ENCODE measurements at regions not wholly inside any gene's neighbourhood (a gene's known extent, or its start where the extent isn't known, plus 50 kb on each side); places are given as distances from the start of the nearest gene placed in this dataset.
"Not testable (repeated sequence)": the region's sequence is repeated elsewhere in the genome, so short reads cannot be mapped to it uniquely, and the experiment has no call there.

DNA sequence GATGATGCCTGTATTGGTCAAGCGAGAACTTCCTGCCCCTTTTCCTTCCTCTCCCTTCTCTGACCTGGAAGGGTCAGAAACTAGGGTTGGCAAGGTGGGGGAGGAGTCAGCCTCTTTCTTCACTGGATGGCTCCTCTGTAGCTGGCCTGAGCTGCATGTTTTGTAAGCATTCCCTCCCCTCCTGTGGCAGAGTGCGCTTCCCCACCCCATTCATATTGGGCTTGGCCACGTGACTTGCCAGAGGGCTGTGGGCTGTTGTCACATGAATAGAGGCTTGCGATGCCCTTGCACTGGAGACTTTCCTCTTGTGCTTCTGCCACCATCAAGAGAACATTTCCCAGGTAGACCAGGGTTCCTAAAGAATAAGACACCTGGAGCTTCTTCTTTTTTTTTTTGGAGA, 111.3 kb upstream of the PODXL start:
- H3K27me3 Mint-ChIP-seq = peaks cover 23% of the 10 kb centered on the region
- H3K9me3 ChIP-seq (ENCODE audit: control insufficient read depth in 1 of 2, insufficient read depth in 1 of 2, low read length in 2 of 2) = no peaks in the 10 kb centered on the region
- H3K36me3 Mint-ChIP-seq (ENCODE audit: low read depth) = no peaks in the 10 kb centered on the region
- H3K27me3 ChIP-seq (ENCODE audit: control insufficient read depth in 1 of 2, insufficient read depth in 2 of 2, low read length in 2 of 2) = peaks cover 0 to 4% of the 10 kb centered on the region in 2 experiments
- H3K4me1 Mint-ChIP-seq (ENCODE audit: low read depth) = no peaks in the 10 kb centered on the region
- no peaks in the 10 kb centered on the region for H3K9me3 Mint-ChIP-seq
- intact Hi-C loops (cut with DNase I, micrococcal nuclease) = no loop called here
- H3K36me3 ChIP-seq (ENCODE audit: insufficient read depth, low read length) = no peaks in the 10 kb centered on the region
- H3K27ac Mint-ChIP-seq = no peak overlapping the region
- ChIA-PET POLR2A (no interaction called here), CTCF (interaction anchor here (2.4 kb wide), 1 partner anchor 13 kb away, joined by 8 read pairs; no protein-coding TSS in a partner anchor)
- DNase-seq (no peak), ATAC-seq (ENCODE audit: poor library complexity) (no peak)
- no peaks in the 10 kb centered on the region for H3K4me1 ChIP-seq (ENCODE audit: insufficient read depth, low read length)
- TF ChIP-seq, protein P1, sequence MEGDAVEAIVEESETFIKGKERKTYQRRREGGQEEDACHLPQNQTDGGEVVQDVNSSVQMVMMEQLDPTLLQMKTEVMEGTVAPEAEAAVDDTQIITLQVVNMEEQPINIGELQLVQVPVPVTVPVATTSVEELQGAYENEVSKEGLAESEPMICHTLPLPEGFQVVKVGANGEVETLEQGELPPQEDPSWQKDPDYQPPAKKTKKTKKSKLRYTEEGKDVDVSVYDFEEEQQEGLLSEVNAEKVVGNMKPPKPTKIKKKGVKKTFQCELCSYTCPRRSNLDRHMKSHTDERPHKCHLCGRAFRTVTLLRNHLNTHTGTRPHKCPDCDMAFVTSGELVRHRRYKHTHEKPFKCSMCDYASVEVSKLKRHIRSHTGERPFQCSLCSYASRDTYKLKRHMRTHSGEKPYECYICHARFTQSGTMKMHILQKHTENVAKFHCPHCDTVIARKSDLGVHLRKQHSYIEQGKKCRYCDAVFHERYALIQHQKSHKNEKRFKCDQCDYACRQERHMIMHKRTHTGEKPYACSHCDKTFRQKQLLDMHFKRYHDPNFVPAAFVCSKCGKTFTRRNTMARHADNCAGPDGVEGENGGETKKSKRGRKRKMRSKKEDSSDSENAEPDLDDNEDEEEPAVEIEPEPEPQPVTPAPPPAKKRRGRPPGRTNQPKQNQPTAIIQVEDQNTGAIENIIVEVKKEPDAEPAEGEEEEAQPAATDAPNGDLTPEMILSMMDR (IDR thresholded peaks at IDR 0.05) = no peak
- H3K27ac ChIP-seq (ENCODE audit: low read depth in 1 of 2, low read length in 2 of 2) = no peak overlapping the region
- no peak overlapping the region for H3K4me3 Mint-ChIP-seq
- H3K4me3 ChIP-seq (ENCODE audit: low read length) = no peak overlapping the region

DNA sequence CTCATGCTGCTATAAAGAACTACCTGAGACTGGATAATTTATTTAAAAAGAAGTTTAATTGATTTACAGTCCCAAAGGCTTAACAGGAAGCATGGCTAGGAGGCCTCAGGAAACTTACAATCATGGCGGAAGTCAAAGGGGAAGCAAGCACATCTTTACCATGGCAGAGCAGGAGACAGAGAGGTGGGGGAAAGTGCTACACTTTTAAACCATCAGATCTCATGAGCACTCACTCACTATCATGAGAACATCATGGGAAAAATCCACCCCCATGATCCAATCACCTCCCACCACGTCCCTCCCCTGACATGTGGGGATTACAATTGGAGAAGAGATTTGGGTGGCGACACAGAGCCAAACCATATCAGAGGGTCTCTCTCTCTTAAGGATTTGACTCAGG, 108.6 kb upstream of the PODXL start:
- Mint-ChIP-seq H3K27me3 (peaks cover 11% of the 10 kb centered on the region), H3K36me3 (ENCODE audit: low read depth) (no peaks in the 10 kb centered on the region), H3K4me3 (no peak overlapping the region), H3K9me3 (no peaks in the 10 kb centered on the region), H3K4me1 (ENCODE audit: low read depth) (no peaks in the 10 kb centered on the region), H3K27ac (no peak overlapping the region)
- no peaks in the 10 kb centered on the region for H3K9me3 ChIP-seq (ENCODE audit: control insufficient read depth in 1 of 2, insufficient read depth in 1 of 2, low read length in 2 of 2)
- H3K27me3 ChIP-seq (ENCODE audit: control insufficient read depth in 1 of 2, insufficient read depth in 2 of 2, low read length in 2 of 2) = peaks cover 0 to 4% of the 10 kb centered on the region in 2 experiments
- intact Hi-C loops (cut with DNase I, micrococcal nuclease) = no loop called here
- H3K27ac ChIP-seq (ENCODE audit: low read depth in 1 of 2, low read length in 2 of 2) = no peak overlapping the region
- POLR2A ChIA-PET = no interaction called here
- TF ChIP-seq, protein P1 (IDR thresholded peaks at IDR 0.05) = no peak
- ATAC-seq (ENCODE audit: poor library complexity) (no peak), DNase-seq (no peak)
- CTCF ChIA-PET = no interaction called here
- no peaks in the 10 kb centered on the region for H3K4me1 ChIP-seq (ENCODE audit: insufficient read depth, low read length)
- no peaks in the 10 kb centered on the region for H3K36me3 ChIP-seq (ENCODE audit: insufficient read depth, low read length)
- no peak overlapping the region for H3K4me3 ChIP-seq (ENCODE audit: low read length)

DNA sequence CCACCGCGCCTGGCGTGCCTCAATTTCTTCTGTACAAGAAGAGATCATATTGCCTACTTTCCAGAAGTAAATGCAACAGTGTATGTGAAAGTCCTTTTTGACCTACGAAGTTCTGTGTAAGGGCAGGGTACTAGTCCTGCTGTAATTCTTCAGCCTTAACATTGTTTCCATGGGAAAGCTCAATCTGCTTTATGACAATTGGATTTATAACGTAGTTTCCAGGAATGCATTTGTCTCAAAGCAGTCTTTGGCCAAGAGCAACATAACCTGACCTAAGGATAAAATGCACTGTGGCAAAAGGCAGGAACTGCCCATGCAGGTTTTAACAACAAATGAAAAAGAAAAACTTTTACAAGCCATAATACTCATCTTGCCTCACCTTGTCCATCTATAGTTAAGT, 108.1 kb upstream of the PODXL start:
- ChIA-PET POLR2A (no interaction called here), CTCF (no interaction called here)
- Histone ChIP-seq H3K27me3 (ENCODE audit: control insufficient read depth in 1 of 2, insufficient read depth in 2 of 2, low read length in 2 of 2) (peaks cover 0 to 1% of the 10 kb centered on the region in 2 experiments), H3K9me3 (ENCODE audit: control insufficient read depth in 1 of 2, insufficient read depth in 1 of 2, low read length in 2 of 2) (no peaks in the 10 kb centered on the region), H3K4me3 (ENCODE audit: low read length) (no peak overlapping the region), H3K36me3 (ENCODE audit: insufficient read depth, low read length) (no peaks in the 10 kb centered on the region), H3K27ac (ENCODE audit: low read depth in 1 of 2, low read length in 2 of 2) (no peak overlapping the region), H3K4me1 (ENCODE audit: insufficient read depth, low read length) (no peaks in the 10 kb centered on the region)
- no peak for ATAC-seq (ENCODE audit: poor library complexity)
- no peak for DNase-seq
- Mint-ChIP-seq H3K27ac (no peak overlapping the region), H3K4me1 (ENCODE audit: low read depth) (no peaks in the 10 kb centered on the region), H3K36me3 (ENCODE audit: low read depth) (no peaks in the 10 kb centered on the region), H3K4me3 (no peak overlapping the region), H3K27me3 (peaks cover 11% of the 10 kb centered on the region), H3K9me3 (no peaks in the 10 kb centered on the region)
- TF ChIP-seq, protein P1 (IDR thresholded peaks at IDR 0.05) = no peak
- intact Hi-C loops (cut with DNase I, micrococcal nuclease) = no loop called here

DNA sequence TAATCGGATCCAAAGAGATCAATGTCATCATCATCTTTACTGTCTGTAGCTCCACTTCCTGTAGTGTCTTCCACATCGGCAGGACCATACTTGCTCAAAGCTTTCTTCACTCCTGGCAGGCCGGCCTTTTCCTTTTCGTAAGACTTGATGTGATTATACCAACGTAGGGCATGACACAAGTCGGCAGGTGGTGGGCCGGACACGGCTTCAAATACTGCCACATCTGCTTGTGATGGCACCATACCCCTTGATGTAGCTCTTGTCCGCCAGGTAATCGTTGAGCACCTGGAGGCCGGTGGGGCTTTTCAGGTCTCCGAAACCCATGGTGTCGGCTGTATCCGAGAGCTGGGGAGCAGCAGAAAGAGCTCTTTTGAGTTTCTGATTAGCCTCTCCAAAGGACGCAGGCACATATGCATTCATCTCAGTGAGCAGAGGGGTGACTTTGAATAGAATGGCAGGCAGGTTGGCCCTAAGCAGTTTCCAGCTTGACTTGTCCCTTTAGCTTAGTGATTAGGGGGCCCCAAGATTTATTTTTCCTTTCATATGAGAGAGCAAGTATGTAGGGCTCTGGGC, 106.0 kb upstream of the PODXL start:
- POLR2A ChIA-PET; DNase-seq; H3K36me3 Mint-ChIP-seq (ENCODE audit: low read depth): not testable (repeated sequence)

More for the DNA sequence above, 106.0 kb upstream of the PODXL start:
- CTCF ChIA-PET; intact Hi-C loops (cut with DNase I, micrococcal nuclease); H3K27me3 ChIP-seq (ENCODE audit: control insufficient read depth in 1 of 2, insufficient read depth in 2 of 2, low read length in 2 of 2); H3K4me3 Mint-ChIP-seq; H3K27me3 Mint-ChIP-seq; H3K36me3 ChIP-seq (ENCODE audit: insufficient read depth, low read length); H3K27ac Mint-ChIP-seq; H3K27ac ChIP-seq (ENCODE audit: low read depth in 1 of 2, low read length in 2 of 2); ATAC-seq (ENCODE audit: poor library complexity); H3K4me3 ChIP-seq (ENCODE audit: low read length); H3K4me1 ChIP-seq (ENCODE audit: insufficient read depth, low read length); H3K4me1 Mint-ChIP-seq (ENCODE audit: low read depth); H3K9me3 ChIP-seq (ENCODE audit: control insufficient read depth in 1 of 2, insufficient read depth in 1 of 2, low read length in 2 of 2); H3K9me3 Mint-ChIP-seq: not testable (repeated sequence)
